SKM-1 treated with dmso at 0.1 percent for 144 hours (cell line): ENCODE measurements at regions not wholly inside any gene's neighbourhood (a gene's known extent, or its start where the extent isn't known, plus 50 kb on each side); places are given as distances from the start of the nearest gene placed in this dataset.

Experiments used
- DNase-seq: peaks from one replicate; lab custom pipeline; 2025; ENCODE audit not compliant: unreplicated experiment; lab: John Stamatoyannopoulos, UW

DNA sequence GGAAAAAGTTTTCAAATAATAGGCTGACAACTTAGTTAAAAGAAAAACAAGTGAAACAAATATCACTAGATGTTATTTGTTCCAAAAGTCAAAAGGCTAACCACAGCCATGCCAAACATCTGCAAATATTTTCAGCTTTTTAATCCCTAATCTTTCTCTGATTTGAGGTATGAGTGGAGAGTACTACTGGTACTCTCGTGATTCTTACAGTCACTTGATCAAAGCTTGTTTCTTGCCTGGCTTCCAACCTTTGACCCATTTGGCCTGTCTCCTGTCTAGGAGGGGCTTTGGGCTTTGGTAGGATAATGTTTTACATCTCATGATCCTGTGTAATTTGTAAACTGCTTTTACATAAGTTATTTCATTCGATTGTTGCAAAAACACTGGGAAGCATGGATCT lies 301.8 kb upstream of the SORL1-AS1 start:
- DNase-seq = no peak

DNA sequence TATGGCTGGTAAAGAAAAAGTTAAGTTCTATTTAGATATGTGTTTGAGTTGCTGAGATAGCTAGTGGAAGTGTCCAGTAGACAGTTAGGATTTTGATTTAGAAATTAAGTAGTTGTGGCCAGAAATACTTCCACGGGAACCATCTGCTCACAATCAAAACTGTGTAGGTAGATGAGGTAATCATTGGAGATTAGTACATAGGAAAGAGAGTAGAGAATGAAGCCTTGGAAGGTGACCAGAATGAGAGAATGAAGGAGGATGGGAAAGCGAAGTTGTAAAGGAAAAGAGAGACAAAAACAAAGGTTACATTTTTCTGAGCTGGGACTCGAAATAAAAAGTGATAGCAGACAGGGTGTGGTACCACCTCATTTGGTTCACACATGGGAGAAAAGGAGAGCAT lies 296.9 kb upstream of the SORL1-AS1 start:
- DNase-seq = no peak

DNA sequence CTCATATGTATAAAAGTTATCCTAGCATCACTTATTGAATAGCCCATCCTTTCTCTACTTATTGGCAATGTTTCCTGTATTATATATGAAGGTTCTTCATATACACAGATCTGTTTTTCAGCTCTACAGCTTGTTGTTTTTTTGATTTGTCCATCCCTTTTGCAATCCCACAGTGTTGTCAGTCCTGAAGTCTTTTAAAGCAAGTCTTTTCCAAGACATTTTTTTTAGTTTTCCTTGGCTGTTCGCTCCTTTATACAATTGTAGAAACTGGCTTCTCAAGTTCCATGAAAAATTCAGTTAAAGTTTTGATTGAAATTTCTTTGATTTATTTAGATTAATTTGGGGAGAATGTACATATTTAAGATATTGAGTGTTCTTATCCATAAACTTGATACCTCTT lies 295.3 kb upstream of the SORL1-AS1 start:
- DNase-seq = no peak

DNA sequence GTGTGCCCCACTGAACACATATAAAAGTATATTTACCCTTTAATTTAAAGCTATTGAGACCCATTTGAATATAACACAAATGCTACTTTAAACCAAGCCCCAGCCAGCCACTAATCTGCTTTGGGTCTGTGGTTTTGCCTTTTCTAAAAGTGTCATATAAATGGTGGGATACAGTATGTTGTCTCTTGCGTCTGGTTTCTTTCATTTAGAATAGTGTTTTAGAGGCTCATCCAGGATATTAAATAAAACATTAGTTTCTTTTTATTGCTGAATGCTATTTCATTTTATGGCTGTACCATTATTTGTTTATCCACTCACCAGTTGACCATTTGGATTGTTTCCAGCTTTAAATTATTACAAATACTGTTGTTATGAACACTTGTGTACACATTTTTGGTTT lies 290.5 kb upstream of the SORL1-AS1 start:
- DNase-seq = no peak

DNA sequence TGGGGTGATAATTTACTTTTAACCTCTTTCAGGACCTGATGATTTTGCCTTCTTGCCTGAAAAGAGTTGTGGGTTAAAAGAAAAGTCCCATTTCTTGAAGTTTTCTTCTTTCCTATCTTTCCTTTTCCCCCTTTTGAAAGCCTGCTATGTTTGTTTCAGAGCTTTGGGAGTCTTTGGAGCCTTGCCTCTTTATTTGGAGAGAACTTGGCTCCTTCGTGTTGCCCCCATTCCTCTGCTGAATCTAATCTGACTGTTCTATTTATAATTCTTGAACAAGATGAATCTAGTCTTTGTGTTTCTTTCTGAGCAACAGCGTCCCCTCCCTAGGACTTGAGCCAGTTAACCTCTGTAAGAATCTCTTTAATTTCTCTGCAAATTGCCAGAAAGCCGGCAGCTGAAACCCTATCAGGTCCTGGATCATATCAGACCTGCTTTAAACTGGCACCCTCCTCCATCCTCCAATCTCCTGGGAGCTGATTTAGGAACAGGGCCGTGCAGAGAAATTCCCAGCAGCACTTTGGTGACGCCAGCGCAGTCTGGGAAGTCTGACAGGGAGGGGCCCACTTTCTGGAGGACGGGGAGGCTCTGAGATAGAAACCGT lies 289.1 kb upstream of the SORL1-AS1 start:
- no peak for DNase-seq

DNA sequence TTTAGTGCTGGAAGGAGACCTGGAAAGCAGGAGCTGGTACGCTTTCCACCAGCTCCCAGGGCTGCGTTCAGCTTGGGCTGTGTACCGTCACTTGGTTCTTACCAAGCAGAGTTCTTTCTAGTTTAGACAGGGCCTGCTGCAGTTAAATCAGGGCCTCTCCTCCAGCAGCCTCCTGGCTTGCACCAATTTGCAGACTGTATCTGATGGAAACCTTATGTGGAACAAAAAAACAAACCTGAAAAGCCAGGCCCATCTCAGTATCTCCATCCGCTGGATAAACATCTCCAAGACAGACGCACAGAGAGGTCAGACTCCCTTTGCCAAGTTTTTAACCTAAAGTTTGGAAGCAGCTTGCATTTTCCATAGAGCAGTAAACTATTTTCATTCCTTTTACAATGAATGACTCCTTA lies 288.6 kb upstream of the SORL1-AS1 start:
- DNase-seq = no peak

DNA sequence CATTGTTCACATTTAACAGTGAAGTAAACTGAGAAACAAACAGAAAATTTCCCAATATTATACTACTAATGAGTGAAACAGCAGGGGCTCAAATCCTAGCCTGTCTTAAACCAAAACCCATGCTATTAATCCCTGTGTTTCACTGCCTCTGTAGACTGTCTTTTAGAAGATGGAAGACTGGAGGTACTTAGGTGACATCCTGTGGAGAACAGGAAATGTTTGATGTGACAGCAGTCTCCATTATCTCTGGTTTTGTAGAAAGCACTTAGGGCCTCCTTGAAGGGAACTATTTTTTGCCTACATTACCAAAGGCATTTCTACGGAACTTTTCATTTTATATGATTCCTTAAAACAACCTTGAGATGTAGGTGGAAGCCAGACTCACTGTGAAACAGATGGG lies 288.1 kb upstream of the SORL1-AS1 start:
- no peak for DNase-seq

DNA sequence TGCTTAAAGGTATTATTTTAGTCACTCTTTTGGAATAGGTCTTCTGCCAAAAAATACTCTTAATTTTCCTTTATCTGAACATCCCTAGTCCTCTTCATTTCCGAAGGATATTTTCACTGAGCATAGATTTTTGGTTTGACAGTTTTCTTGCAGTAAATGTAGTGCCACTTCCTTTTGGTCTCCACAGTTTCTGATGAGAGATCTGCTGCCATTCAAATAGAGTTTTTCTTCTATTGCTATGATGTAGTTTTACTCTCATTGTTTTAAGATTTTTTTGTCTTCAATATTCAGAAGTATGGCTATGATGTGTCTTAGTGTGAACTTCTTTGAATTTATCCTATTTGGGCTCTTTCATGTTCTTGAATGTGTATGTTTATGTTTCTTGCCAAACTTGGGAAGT lies 281.1 kb upstream of the SORL1-AS1 start:
- no peak for DNase-seq

DNA sequence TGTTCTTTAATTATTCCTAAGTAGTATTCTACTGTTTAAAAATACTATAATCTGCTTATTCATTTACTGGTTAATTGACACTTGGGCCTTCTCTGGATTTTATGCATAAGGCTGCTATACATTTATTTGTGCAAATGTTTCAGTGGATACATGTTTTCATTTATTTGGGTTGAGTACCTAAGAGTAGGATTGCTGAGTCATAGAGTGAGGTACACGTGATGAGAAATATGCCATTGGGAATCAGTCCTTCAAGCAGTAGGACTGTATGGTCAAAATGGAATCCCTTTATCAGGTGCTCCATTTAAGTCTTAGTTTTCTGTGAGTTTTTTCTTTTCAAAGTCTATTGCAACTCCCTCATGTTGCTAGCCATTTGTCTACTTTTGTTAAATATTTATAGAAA lies 275.2 kb upstream of the SORL1-AS1 start:
- no peak for DNase-seq

DNA sequence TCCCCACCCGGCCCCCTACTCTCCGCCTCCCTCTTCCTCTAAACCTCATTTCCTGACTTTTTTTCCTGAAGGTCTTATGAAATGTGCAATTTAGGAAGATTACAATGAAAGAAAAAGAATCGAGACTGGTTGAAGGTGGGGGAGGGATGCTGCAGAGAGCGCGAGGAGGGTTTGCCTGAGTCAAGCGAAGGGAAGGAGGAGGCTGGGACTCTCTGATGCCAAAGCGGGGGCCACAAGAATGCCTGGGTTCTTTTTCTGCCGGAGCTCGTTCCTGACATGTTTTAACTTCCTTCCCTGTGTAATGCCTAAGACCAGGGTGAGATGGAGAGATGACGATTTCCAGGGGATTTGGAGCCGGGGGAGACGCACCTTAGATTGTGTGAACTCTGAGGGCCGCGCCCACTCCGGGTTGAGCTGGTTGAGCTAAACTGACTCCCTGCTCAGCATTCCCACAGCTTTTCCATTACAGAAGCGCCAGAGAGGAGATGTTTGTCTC lies 270.5 kb upstream of the SORL1-AS1 start:
- no peak for DNase-seq

DNA sequence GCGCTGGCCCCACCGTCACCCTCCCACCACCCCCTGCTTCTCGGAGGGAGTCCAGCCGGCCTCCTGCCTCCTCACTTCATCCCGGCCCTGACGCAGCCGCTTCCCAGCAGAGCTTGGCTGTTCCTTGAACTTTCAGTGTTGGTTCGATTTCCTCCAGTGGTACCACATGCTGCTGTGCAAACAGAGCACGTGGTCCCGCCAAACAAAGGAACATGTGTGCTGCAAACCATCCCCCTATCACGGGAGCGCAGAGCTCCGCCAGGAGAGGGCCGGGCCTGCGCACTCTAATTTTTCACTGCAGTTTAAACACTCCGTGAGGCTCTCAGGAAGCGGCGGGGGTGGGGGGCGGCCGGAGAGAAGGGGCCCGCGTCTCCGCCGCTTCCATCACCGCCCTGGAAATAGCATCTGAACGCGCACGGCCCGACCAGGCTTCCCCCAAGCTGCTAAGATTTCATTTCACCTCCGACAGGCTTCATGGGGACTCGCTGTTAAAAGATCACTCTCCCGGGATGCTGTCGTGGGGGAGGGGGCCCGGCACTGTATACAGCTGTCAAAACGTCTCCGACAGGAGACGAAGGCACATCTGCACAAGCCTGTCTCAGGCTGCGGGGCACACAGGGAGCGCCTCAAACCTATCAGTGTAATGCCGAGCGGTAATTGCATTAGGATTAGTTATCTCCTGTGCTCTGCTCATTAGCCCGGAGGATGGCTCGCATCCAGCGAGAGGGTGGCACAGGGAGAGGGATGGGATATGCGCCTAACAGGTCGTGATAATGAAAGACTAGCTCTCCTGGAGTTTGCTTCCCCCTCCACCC lies 269.9 kb upstream of the SORL1-AS1 start:
- DNase-seq = no peak

DNA sequence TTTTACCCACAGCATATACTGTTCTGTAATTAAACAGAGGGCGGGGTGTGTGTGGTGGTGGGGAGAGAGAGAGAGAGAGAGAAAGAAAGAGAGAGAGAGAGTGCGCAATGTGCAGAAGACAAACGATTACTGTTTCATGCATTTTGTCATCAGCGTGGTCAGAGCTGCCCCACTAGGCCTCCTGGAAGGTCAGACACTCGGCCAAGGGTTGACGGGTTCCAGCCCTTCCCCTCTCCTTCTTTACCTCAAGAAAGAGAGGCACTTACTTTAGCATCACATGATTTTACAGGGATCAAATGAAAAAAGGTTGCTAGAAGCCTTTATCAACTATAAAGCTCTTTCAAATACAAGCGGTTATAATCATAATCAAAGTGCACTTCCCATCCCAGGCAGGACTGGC lies 269.2 kb upstream of the SORL1-AS1 start:
- no peak for DNase-seq

DNA sequence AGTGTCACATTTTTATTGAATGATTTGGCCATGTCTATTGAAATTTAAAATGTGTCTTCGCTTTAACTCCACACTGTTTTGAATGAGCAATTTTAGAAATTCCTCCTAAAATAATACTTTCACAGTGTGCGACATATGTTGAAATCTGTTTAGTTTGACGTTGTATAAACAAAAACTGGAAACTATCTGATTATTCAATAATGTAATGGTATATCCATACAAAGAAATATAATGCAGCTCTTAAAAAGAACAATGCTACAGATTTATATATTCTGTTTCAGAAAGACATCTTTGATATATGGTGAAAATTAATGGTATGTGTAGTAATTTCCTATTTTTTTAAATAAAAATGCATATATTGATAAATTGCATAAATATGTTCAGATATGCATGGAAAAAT lies 268.7 kb upstream of the SORL1-AS1 start:
- DNase-seq = no peak

DNA sequence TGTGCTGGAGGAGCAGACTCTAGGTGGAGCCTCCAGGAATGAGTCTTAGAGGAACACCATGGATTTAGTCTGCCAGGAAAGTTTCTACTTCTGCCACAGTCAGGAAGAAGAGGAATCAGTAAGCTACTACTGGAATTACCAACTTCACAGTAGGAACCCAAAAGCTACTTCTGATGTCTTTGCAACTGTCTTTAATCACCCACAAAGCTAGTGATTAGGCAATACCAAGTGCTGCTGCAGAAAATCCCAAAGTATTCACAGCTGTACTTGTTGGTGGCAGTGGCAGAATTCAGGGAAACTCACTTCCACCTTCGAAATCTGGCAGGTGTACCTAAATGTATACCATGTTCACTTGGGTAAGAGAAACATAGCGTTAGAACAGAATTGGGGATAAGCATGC lies 264.5 kb upstream of the SORL1-AS1 start:
- no peak for DNase-seq

DNA sequence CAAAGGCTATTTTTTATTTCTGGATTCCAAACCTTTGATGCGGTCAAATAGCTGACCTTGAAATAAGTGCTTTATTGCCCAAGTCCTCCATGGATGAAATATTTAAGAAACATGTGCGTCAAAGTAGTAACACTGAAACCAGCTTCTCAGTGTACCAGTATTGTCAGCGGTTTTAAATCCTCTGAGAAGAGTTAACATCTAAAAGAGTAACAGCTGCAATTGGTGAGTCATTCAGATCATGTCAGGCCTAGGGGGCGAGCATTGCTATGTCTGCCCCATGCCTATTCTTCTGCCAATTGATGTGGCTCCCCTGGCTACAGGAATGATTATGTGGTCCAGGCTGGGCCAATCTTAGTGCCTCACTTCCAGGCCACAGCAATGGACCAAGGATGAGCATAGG lies 263.3 kb upstream of the SORL1-AS1 start:
- DNase-seq = no peak

DNA sequence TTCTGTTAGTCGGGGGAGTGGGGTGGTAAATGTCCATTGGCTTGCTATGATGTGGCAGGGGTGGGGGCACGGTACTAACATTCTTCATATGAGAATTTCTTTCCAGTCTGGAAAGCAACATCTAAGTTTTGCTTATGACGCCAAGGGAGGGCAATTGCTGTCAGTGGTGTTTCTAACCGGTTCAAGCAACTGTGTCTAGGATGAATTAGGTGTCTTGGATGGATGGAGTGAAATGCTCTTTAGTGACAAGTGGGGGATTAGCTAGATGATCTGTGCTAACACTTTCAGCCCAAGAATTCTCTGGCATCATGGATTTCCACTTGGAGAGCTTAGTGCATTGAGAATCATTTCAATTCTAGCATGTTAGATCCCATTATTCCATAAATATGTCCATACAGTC lies 262.6 kb upstream of the SORL1-AS1 start:
- no peak for DNase-seq

DNA sequence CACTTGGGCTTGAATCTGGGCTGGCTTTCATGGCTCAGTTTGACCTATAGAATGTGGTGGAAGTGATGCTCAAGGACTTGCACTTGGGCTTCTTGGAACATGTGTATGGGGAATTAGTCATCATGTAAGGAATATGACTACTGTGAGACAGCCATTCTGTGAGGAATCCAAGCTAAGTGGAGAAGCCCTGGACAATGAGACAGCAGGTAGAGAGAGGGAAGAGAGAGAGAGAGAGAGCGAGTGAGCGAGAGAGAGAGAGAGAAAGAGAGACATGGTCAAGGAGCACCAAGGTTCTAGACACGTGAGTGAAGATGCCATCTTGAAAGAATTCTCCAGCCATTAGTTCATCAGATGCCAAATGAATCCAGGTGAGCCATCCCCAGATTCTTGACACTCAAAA lies 261.6 kb upstream of the SORL1-AS1 start:
- DNase-seq = no peak

DNA sequence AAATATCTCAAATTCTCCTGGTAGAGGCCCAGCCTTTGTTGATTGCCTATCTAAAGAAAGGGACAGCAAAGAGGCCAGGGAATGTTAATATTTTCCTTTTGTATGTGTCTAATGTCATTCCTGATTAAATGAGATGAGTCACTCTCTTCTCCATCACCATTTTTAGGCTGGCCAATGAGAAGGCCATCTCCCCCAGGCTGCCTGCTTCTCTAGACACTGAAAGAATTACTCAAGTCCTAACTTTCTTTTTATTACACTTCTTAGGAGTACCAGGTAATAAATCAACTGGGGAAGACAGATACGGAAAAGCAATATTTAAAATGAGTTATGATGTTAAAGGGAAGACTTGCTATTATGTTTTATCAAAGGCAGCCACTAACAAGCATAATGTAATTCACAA lies 259.2 kb upstream of the SORL1-AS1 start:
- no peak for DNase-seq

DNA sequence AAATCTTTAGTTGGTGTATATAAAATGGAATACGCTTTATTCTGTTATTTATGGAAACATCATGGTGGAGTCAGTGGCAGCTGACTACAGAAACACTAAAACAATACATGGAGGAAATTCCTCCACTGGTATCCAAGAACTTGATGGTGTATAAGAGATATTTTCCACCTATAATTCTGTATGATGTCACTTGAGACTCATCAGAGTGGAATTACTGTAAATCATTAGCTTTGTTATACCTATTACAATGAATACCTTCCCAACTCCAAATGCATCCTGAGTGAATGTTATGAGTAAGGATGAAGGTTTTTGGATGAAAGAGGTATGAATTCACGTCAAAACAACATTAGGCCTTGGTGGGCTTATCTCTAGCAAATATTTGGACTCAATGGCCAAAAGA lies 258.5 kb upstream of the SORL1-AS1 start:
- DNase-seq = no peak

DNA sequence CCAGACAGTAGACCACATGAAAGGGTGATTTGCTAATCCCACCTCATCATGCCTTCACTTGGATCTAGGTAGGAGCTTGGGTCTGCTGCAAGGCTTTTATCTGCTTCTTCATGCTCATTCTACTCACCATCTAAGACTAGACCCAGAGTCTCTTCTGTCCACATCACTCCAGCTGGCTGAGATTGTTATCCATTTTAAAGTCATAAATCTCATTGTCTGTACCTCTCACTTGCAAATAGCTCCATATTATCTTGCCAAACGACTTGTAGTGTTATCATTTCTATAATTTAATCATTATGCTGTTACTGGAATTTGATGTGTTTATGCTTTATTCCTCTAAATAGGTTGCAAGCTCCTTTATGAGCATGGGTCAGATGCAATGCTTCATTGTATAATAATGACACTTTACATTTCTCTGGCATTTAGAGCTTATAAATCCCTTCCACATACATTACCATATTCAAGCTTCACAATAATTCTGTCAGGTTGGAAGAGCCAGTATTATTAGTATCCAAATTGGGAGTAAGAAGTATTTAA lies 254.2 kb upstream of the SORL1-AS1 start:
- no peak for DNase-seq

DNA sequence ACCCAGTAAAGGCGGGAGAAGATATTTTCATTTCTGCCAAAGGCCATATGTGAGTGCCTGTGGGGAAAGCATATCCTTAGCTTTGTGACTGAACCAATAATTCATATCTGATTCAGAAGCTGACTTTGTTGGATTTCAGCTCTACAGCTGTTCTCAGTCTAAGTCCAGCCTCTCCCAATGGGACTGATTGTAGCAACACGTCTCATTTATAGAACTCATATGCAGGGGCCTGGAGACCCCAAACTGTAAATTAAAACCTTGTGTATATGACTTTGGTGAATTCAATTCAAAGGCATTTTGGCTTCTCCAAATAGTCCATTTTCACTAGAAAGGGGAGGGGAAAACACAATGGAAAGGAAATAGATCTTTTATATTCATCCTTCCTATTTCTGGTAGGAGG lies 250.4 kb upstream of the SORL1-AS1 start:
- no peak for DNase-seq

DNA sequence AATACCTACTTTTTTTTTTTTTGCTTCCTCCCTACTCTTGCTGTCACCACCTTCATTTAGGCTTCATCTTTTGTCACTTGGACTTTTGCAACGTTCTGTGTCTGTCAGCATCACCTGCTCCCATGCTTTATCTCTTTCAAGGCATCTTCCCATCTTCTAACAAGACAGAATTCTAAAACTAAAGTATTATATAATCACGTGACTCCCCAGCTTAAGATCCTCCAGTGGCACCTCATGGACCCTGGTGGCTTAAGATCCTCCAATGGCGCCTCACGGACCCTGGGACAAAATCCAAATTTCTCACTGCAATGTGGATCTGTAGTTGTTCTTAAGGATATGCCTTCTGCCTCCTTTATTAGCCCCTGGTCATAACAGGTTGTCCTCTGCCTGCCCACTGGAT lies 248.2 kb upstream of the SORL1-AS1 start:
- no peak for DNase-seq

DNA sequence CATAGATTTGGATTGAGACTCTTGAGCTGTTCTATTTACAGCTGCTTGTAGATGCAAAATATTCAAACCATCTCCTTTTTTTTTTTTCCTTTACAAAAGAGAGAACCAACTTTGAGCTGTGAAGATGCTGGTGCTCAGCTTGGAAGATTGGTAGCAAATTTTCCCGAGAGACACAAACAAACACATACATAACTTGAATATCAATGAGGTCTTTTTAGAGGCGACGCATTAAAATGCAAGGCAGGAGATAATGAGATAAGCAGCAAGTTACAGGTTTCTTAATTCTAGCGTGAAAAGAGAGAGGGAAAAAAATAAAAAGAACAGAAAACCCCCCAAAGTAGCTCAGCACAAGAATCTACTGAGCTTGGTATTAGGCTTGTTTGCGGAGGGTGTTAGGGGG lies 247.0 kb upstream of the SORL1-AS1 start:
- DNase-seq = no peak
